ENCODE measurements at regions not wholly inside any gene's neighbourhood (a gene's known extent, or its start where the extent isn't known, plus 50 kb on each side); places are given as distances from the start of the nearest gene placed in this dataset.

DNA sequence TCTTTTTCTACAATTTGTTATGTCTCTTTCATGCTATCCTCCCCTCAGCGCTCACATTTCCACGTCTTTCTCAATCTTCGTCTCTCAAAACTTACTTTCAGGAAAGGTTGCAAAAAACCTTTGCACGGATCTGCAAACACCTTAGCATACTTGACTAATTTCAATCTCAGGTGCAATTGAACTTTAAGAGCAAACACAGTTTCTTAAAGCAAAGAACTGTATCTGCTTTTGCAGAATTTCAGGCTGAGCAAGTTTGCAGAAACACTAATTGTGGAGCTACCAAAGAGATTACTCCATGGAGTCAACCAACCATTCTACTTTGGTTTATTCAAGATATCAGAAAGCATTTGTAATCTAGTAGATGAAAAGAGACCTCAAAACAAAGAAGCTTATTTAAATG lies 668.2 kb upstream of the MARCKS start:
- no peak overlapping the region for H3K4me3 ChIP-seq (ENCODE audit: low read depth, low read length)
- DNase-seq (ENCODE audit: low read depth): no peak
- TF ChIP-seq, protein P1, sequence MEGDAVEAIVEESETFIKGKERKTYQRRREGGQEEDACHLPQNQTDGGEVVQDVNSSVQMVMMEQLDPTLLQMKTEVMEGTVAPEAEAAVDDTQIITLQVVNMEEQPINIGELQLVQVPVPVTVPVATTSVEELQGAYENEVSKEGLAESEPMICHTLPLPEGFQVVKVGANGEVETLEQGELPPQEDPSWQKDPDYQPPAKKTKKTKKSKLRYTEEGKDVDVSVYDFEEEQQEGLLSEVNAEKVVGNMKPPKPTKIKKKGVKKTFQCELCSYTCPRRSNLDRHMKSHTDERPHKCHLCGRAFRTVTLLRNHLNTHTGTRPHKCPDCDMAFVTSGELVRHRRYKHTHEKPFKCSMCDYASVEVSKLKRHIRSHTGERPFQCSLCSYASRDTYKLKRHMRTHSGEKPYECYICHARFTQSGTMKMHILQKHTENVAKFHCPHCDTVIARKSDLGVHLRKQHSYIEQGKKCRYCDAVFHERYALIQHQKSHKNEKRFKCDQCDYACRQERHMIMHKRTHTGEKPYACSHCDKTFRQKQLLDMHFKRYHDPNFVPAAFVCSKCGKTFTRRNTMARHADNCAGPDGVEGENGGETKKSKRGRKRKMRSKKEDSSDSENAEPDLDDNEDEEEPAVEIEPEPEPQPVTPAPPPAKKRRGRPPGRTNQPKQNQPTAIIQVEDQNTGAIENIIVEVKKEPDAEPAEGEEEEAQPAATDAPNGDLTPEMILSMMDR (conservative IDR thresholded peaks at IDR 0.05; ENCODE audit: low read depth, low read length): no peak

DNA sequence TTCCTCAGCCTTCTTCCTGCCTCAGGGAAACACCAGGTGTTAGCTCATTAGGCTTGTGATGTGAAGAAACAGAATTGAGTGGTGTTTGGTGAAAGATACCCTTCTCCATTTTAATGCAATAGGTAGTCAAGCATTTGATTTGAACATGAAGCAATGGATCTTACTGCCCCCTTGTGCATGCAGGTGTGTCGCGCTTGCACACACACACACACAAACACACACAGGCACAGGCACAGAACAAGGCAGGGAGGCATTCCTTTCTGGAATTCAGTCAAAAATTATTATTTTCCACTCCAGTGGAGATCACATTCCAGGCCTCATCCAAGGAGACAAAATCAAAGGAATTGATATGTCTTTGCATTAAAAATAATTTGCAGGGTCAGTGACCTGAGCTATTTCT lies 667.0 kb upstream of the MARCKS start:
- TF ChIP-seq, protein P1 (conservative IDR thresholded peaks at IDR 0.05; ENCODE audit: low read depth, low read length): peak; percentile 52
- no peak for DNase-seq (ENCODE audit: low read depth)
- H3K4me3 ChIP-seq (ENCODE audit: low read depth, low read length): no peak overlapping the region

DNA sequence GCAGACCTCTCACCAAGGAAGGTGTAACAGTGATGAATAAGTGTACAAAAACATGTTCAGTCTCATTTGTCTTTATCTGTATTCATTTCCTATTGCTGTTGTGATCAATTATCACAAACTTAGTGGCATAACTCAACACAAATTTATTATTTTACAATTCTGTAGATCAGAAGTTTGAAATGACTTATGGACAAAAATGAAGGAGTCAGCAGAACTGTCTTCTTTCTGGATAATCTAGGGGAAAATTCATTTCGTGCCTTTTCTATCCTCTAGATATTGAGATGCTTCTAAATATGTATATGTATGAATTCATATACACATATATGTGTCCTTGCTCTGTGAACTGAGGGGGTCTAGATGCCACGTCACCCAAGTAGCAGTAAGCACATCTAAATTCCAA lies 663.1 kb upstream of the MARCKS start:
- no peak for DNase-seq (ENCODE audit: low read depth)
- TF ChIP-seq, protein P1 (conservative IDR thresholded peaks at IDR 0.05; ENCODE audit: low read depth, low read length): no peak
- H3K4me3 ChIP-seq (ENCODE audit: low read depth, low read length): no peak overlapping the region

DNA sequence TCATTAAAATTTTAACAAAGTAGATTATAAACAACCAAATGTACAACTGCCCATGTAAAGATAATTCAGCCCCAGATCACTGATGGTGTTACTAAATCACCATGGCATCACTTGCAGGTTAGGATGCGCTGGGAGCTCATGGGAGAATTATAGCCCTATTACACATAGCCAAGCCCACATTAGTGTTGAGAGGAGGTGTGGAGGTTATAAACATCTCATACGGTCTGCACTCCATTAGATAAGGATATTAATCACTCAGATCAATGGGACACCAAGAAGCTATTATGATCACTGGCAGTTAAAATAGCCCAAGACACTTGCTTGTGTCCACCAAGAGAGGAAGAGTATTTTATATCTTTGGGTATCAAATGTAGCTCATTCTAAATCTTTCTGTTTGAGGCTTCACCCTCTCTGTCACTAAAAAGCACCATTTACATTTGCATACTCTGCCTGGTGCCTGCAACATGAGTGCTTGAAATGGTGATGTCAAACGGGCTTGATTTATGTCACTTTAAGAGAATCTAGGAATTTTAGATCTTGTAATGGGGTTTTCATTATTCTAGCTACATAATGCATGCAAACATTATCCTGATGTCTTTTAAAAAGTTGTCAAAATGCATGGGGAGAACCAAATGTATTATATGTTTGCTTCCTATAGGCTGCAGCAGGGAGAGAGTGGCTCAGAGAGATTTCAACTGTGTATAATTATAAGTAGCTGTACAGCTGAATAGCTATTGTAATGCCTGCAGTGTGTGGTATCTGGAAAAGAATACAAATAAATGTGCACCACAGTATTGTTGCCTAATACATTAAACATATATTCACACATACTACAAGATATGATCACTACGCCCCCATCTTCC lies 654.1 kb upstream of the MARCKS start:
- no peak for DNase-seq (ENCODE audit: low read depth)
- no peak overlapping the region for H3K4me3 ChIP-seq (ENCODE audit: low read depth, low read length)
- TF ChIP-seq, protein P1 (conservative IDR thresholded peaks at IDR 0.05; ENCODE audit: low read depth, low read length): no peak

DNA sequence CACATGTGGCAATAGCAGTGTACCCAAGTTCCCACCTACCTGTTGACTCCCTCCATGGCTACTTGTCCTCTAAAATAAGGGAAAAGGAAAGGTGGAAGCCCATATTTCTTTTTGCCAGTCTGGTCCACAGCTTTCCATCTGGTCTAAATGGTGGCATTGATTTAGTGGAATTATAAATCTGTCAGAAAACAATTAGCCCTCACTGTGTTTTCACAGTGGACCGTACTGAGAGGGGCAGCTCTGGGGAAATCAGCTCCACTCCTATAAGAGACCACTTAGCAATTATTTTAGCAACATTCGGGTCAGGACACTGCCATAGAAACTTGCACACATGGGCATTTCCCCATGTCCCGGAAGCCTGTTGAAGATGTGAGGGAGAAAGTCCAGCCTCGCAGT lies 653.4 kb upstream of the MARCKS start:
- TF ChIP-seq, protein P1 (conservative IDR thresholded peaks at IDR 0.05; ENCODE audit: low read depth, low read length): no peak

DNA sequence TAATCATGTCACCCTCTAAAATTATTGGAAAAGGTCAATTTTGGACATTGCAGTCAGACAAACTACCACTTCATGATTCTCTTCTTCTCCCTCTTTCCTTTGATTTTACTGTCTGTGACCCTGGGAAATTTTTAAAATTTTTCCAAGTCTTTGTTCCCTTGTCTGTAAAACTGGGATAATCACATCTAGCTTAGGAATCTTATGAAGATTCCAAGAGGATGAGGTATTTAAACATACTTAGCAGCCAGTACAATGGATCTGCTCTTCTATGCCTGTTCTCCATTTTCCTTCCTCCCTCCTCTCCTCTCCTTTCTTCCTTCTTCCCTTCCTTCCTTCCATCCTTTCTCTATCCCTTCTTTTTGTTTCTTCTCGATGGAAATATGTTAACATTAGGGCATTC lies 651.6 kb upstream of the MARCKS start:
- no peak overlapping the region for H3K4me3 ChIP-seq (ENCODE audit: low read depth, low read length)
- no peak for DNase-seq (ENCODE audit: low read depth)
- TF ChIP-seq, protein P1 (conservative IDR thresholded peaks at IDR 0.05; ENCODE audit: low read depth, low read length): no peak

More for the DNA sequence above, 653.4 kb upstream of the MARCKS start:
- DNase-seq (ENCODE audit: low read depth): no peak
- H3K4me3 ChIP-seq (ENCODE audit: low read depth, low read length): no peak overlapping the region

DNA sequence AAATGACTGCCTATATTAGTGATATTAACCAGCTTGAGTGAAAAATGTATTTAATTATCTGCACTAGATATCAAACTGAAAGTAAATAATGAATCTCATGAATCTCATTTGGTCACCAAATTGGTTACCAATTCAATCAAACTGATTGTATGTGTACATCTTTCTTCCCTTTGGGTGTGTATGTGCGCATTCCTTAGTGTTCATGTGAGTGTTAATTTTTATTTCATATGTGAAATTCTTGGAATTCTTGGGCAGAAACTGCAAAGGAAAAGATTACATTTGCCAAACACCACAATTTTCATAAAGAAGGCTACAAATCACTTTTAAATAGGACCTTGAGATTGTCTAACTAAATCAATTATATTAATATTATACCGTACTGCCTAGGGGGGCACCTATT lies 648.4 kb upstream of the MARCKS start:
- no peak for DNase-seq (ENCODE audit: low read depth)
- TF ChIP-seq, protein P1 (conservative IDR thresholded peaks at IDR 0.05; ENCODE audit: low read depth, low read length): no peak
- no peak overlapping the region for H3K4me3 ChIP-seq (ENCODE audit: low read depth, low read length)
